ENCODE measurements at regions not wholly inside any gene's neighbourhood (a gene's known extent, or its start where the extent isn't known, plus 50 kb on each side); places are given as distances from the start of the nearest gene placed in this dataset.

- no peak for DNase-seq
Observed at GRCh38 chr2:219905640-219906039, 278.2 kb downstream of the SLC4A3 start.

DNA sequence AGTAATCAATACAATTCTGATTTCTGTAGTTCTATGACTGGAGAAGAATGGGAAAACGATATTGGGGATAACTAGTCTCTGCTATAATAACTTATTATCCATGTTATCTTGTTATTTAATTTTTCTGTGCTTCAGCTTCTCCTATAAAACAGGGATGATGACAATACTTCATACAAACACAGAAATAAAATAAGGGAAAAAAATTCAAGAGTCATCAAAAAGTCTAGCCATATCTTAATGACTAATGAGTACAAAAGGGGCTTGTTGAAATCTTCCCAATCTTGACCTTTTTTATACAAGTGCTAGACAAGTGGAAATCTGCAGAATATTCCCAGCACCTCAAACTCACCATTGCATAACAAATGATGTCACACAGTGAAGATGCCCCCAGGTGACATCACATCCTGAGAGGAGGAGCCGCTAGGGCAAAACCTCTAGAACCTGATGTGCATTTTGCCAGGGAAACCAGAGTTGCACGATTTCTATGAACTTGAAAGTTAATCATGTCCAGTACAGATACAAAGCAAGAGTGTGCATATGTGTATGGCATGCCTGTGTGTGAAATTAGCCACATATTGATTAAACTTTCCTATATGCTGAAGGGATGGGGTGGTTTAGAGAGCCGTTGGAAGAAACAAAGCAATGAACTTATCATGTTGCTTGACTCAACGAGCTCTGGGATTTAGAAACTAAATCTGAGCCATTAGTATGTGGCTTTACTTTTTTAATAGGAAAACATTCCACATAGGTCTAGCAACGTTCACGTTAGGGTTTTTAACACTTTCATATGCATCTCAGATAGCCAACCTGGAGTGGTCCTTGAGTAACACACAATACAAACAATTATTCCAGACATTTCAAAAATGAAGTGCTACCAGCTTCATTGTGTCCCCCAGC is 278.9 kb downstream of the SLC4A3 start:
- DNase-seq: no peak

DNA sequence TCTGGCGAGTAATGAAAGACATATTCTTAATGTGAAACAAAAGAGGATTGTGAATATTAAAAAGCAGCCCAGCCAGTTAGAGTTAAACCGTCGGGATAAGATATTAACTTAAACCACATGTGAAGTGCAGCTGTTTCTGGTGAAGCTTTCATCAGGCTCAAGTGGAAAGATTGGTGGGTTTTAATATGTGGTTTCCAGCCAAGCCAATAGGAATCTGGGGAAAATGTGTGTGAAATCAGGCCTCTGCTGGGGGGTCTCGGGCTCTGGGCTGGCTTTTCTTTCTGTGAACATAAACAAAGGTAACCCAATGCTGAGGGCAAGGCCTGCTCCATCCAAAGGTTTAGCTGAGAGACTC is 279.6 kb downstream of the SLC4A3 start:
- DNase-seq: no peak

GRCh38 chr2:219908538-219908937 is 281.1 kb downstream of the SLC4A3 start:
- no peak for DNase-seq

GRCh38 chr2:219911541-219911940 is 284.1 kb downstream of the SLC4A3 start:
- DNase-seq: no peak

GRCh38 chr2:219912491-219912921 is 285.1 kb downstream of the SLC4A3 start:
- DNase-seq: no peak

GRCh38 chr2:219914577-219914976 is 287.1 kb downstream of the SLC4A3 start:
- no peak for DNase-seq

GRCh38 chr2:219916281-219916680 is 288.9 kb downstream of the SLC4A3 start:
- DNase-seq: no peak

DNA sequence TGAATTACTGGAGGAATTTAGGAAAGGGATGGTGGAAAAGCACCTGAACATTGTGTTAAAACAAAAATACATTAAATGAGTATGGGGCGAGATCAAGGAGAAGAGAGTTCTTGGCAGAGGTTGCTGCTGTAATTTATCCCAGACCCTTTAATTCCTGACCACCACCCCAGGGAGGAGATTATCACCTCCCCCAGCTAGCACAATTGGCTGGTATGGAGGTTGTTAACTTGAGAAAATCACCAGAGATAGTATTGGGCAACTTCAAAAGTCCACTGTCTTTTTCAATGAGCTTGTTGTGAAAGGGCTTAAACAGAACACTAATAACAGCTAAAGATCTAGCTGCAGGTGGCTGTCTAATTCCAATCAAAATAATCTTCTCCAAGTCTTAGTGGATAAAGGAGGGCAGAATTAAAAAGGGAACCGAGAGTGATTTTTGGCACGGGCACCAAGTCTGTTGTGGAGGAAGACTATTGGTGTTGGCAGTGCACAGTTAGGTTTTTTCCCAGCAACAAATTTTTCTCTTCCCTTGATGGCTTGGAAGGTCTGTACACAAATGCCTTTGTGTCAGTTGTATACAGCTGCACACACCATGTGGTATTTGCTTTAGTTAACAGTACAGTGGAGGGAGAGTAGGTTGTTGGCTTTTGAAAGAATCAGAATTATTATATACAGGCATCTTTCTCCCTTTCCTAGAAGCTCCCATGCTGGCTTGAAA is 289.5 kb downstream of the SLC4A3 start:
- DNase-seq: no peak

DNA sequence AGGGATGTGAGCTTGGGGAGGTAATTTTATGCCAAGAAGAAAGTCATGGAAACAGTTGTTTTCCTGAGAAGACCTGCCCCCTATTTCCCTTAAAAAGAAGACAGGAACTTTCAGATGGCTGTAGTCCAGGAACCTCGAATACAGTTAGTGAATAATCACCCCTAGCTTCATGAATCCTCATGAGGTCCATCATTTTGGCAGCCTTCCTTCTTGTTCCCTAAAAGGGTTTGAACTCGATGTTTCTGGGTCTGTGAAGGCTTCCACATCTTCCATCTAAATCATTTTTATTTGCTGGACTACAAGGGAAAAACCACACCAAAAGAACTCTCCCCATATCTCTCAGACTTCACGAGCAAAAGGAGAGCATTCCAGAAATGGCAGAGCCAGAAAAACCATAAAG is 290.8 kb downstream of the SLC4A3 start:
- DNase-seq: no peak

DNA sequence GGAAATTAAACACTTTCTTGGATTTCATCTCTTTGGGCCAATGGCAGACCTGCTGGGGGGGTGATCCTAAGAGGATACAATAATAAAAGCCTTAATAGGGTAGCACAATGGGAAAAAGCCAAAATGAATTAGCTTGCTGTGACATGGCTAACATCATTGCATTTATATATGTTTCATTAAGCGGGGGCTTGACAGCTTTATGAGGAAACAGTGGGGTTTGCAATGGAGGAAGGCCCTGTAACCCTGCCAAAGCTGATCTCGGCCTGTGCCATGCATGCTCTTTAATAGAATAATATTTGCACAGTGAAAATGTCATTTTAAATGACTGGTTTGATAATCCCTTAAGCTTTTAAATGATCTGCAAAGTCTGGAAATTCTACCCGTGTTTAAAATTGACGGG is 291.5 kb downstream of the SLC4A3 start:
- no peak for DNase-seq

DNA sequence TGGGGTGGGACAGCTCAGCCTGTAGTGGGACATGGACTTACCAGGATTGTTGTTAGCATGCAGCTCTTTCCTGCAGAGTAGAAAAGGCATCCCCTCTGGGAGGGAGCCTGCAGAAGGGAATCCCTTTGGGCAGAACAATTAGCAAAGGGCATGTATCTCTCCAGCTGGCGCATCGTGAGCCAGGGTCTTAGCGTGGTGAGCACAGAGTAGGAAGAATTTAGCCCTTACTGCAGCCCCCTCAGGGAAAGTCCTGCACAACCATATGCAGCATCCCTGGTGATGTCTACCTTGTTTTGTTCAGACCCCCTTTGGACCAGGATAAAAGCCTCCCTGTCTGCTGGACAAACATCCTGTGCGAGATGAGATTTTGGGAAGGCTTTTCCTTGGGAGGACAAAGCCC is 292.1 kb downstream of the SLC4A3 start:
- DNase-seq: no peak

GRCh38 chr2:219929835-219930234 is 302.4 kb downstream of the SLC4A3 start:
- no peak for DNase-seq

GRCh38 chr2:219939647-219940046 is 312.2 kb downstream of the SLC4A3 start:
- DNase-seq: no peak

GRCh38 chr2:219944866-219945265 is 317.4 kb downstream of the SLC4A3 start:
- no peak for DNase-seq

GRCh38 chr2:219946021-219946420 is 318.6 kb downstream of the SLC4A3 start:
- no peak for DNase-seq

DNA sequence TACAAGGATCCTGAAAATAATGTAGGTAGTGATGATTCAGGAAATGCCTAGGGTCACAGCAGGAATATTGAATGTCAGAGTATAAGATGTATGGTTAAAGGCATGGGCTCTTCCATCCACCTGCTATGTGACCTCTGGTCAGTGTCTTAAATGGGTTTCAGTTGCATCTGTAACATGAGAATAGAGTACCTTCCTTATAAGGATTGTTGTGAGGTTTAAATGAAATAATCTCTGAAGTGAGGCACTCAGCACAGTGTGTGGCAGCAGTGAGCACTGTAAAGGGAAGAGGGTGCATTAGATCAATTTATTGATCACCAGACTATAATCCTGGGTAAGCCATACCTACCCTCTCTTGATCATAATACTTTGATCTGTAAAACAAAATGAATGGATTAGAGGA is 319.1 kb downstream of the SLC4A3 start:
- DNase-seq: no peak

GRCh38 chr2:219947575-219947974 is 320.1 kb downstream of the SLC4A3 start:
- DNase-seq: no peak

DNA sequence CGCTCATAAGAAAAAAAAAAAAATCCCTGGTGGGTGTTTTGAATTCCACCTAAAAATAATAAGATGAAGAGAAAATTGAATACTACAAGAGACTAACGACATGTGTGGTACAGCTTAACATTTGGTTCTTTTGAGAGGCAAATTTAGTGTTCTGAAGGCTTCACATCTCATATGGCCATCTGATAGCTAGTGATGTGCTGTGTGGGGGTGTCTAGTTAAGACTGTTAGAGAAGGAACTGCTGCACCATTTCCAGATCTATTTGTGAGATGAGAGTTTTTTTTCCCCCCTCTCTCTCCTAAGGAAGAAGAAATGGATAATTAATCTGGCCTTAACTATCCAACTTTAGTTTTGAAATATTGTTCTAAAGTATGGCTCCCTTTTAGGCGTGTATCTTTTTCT is 321.6 kb downstream of the SLC4A3 start:
- DNase-seq: no peak

DNA sequence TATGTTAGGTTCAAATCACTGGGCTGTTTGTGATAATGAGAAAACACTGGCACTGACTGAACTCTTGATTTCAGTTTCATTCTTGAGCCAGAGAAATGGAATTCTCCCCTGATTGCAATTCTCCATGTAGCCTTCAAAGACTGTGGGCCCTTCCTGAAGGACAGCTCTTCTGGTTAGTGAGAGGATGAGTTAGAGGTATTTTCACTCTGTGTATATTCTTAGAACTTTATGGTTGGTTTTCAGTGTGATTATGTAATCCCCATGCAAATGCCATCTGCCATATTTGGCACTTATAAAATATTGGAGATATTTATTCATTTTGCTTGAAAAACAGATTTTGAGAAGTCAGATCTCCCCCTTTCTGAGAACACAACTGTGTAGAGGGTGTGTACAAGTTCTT is 323.7 kb downstream of the SLC4A3 start:
- DNase-seq: no peak

DNA sequence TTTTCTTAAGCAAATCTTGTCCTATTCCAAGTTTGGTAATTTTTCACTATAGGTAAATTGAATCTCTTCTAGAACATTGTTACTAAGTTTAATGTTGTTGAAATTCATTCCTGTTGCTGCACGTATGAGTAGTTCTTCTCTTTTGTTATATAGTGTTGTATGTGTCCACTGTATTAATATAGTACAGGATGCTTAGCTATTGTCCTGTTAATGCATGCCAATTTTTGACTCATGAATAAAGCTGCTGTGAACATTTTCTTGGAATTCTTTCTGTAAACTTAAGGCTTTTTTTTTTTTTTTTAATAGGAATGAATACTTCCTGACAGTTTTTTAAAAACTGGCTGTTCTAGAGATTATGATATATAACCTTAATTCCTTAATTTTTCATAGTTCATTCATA is 326.9 kb downstream of the SLC4A3 start:
- DNase-seq: no peak

GRCh38 chr2:219957820-219958219 is 330.4 kb downstream of the SLC4A3 start:
- DNase-seq: no peak

DNA sequence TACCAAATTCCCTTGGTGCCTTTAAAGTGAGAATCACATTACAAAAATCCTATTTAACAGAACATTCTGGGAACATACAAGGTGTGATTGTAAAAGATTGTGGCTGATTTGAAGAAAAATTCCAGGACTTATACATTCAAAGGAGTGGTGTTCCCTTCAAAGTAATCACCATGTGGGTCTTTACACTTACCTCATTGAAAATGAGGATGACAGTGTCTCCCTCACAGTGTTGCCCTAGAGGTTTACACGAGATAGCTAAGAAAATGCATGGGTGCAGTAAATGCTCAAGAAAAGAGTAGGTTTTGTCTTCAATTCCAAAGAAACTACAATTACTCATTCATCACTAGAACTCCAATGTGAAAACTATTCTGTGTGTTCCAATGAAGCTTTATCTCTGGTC is 331.5 kb downstream of the SLC4A3 start:
- no peak for DNase-seq

- no peak for DNase-seq
Observed at GRCh38 chr2:219959471-219959870, 332.0 kb downstream of the SLC4A3 start.

Measured in suppressor macrophage (primary cell).